SK-N-SH treated with all-trans-retinoic acid at 6 μM for 48 hours (cell line): ENCODE measurements at regions not wholly inside any gene's neighbourhood (a gene's known extent, or its start where the extent isn't known, plus 50 kb on each side); places are given as distances from the start of the nearest gene placed in this dataset.

Experiments
- ATAC-seq: fragments of 200-7000 bp; cut with Tn5 transposase; 3 replicates; pipeline ENCODE4 v1.9.1; 2020; ENCODE audit warnings: mild to moderate bottlenecking, moderate library complexity
- ARNTL ChIP-seq: fragments of 450-650 bp; formaldehyde crosslinking; IDR thresholded peaks from 2 replicates; pipeline ENCODE4 v1.5.0; 2020; ENCODE audit warnings: low read depth, mild to moderate bottlenecking, moderate library complexity, borderline replicate concordance
- BACH2 ChIP-seq: fragments of 250-450 bp; sonication (Bioruptor Pico); IDR thresholded peaks from 2 replicates; pipeline ENCODE4 v1.9.0; 2021; ENCODE audit warnings: mild to moderate bottlenecking, borderline replicate concordance
- CSDC2 ChIP-seq: fragments of 250-450 bp; sonication (Bioruptor Pico); IDR thresholded peaks from 2 replicates; pipeline ENCODE4 v1.5.0; 2020; ENCODE audit warnings: mild to moderate bottlenecking, moderate library complexity
- GLIS3 ChIP-seq: fragments of 250-450 bp; sonication (Bioruptor Pico); IDR thresholded peaks from 2 replicates; pipeline ENCODE4 v1.5.0; 2020; ENCODE audit warnings: mild to moderate bottlenecking, moderate library complexity
- ISL1 ChIP-seq: fragments of 250-450 bp; sonication (Bioruptor Pico); IDR thresholded peaks from 2 replicates; pipeline ENCODE4 v2.1.2; 2022; ENCODE audit warnings: mild to moderate bottlenecking, moderate library complexity
- OSR1 ChIP-seq: fragments of 250-450 bp; sonication (Bioruptor Pico); IDR thresholded peaks from 2 replicates; pipeline ENCODE4 v1.8.0; 2022; ENCODE audit warnings: moderate library complexity, mild to moderate bottlenecking, inconsistent platforms
- PPARA ChIP-seq: fragments of 250-450 bp; sonication (Bioruptor Pico); IDR thresholded peaks from 2 replicates; pipeline ENCODE4 v1.5.0; 2020; ENCODE audit warnings: mild to moderate bottlenecking, borderline replicate concordance
- RARB ChIP-seq: fragments of 250-450 bp; sonication (Bioruptor Pico); IDR thresholded peaks from 2 replicates; pipeline ENCODE4 v1.8.0; 2021; ENCODE audit warnings: mild to moderate bottlenecking, moderate library complexity
- SNAI2 ChIP-seq: fragments of 250-450 bp; sonication (Bioruptor Pico); IDR thresholded peaks from 2 replicates; pipeline ENCODE4 v1.5.0; 2020; ENCODE audit warnings: mild to moderate bottlenecking, moderate library complexity
- TCF4 ChIP-seq: fragments of 250-450 bp; sonication (Bioruptor Pico); IDR thresholded peaks from 2 replicates; pipeline ENCODE4 v1.8.0; 2021; ENCODE audit warnings: mild to moderate bottlenecking, moderate library complexity, borderline replicate concordance
- TOX ChIP-seq: fragments of 250-450 bp; sonication (Bioruptor Pico); IDR thresholded peaks from 2 replicates; pipeline ENCODE4 v1.8.0; 2021; ENCODE audit warnings: mild to moderate bottlenecking, moderate library complexity, borderline replicate concordance
- ZC3H10 ChIP-seq: fragments of 250-450 bp; sonication (Bioruptor Pico); IDR thresholded peaks from 2 replicates; pipeline ENCODE4 v1.5.1; 2021; ENCODE audit warnings: mild to moderate bottlenecking, moderate library complexity
- ZFP3 ChIP-seq: fragments of 250-450 bp; sonication (Bioruptor Pico); IDR thresholded peaks from 2 replicates; pipeline ENCODE4 v1.5.0; 2020; ENCODE audit warnings: mild to moderate bottlenecking, moderate library complexity
- ZFP30 ChIP-seq: fragments of 450-650 bp; formaldehyde crosslinking; IDR thresholded peaks from 2 replicates; pipeline ENCODE4 v1.5.0; 2022; ENCODE audit warnings: mild to moderate bottlenecking, moderate library complexity
- ZNF565 ChIP-seq: fragments of 450-650 bp; formaldehyde crosslinking; conservative IDR thresholded peaks from 2 replicates; pipeline ENCODE4 v1.5.0; 2020; ENCODE audit warnings: low read depth, mild to moderate bottlenecking, moderate library complexity
- ZNF70 ChIP-seq: fragments of 450-650 bp; formaldehyde crosslinking; IDR thresholded peaks from 2 replicates; pipeline ENCODE4 v1.5.0; 2020; ENCODE audit warnings: mild to moderate bottlenecking, moderate library complexity
- ZNF8 ChIP-seq: fragments of 450-650 bp; formaldehyde crosslinking; IDR thresholded peaks from 2 replicates; pipeline ENCODE4 v1.5.0; 2020; ENCODE audit warnings: mild to moderate bottlenecking, moderate library complexity
- TF ChIP-seq, protein P1 (sequence below): fragments of 250-450 bp; sonication (Bioruptor Pico); IDR thresholded peaks from 2 replicates; pipeline ENCODE4 v1.8.0; 2021; ENCODE audit warnings: low read depth, mild to moderate bottlenecking, moderate library complexity, borderline replicate concordance
- TF ChIP-seq, protein P2 (sequence below): fragments of 250-450 bp; sonication (Bioruptor Pico); IDR thresholded peaks from 2 replicates; pipeline ENCODE4 v1.8.0; 2020; ENCODE audit warnings: mild to moderate bottlenecking, moderate library complexity, borderline replicate concordance
- TF ChIP-seq, protein P3 (sequence below): fragments of 250-450 bp; sonication (Bioruptor Pico); IDR thresholded peaks from 2 replicates; pipeline ENCODE4 v1.5.1; 2021; ENCODE audit warnings: mild to moderate bottlenecking, moderate library complexity
- TF ChIP-seq, protein P4 (sequence below): fragments of 250-450 bp; sonication (Bioruptor Pico); IDR thresholded peaks from 2 replicates; pipeline ENCODE4 v1.5.0; 2020; ENCODE audit warnings: mild to moderate bottlenecking, moderate library complexity
- TF ChIP-seq, protein P5 (sequence below): fragments of 250-450 bp; sonication (Bioruptor Pico); IDR thresholded peaks from 2 replicates; pipeline ENCODE4 v1.5.1; 2020; ENCODE audit warnings: low read depth, mild to moderate bottlenecking, moderate library complexity

DNA sequence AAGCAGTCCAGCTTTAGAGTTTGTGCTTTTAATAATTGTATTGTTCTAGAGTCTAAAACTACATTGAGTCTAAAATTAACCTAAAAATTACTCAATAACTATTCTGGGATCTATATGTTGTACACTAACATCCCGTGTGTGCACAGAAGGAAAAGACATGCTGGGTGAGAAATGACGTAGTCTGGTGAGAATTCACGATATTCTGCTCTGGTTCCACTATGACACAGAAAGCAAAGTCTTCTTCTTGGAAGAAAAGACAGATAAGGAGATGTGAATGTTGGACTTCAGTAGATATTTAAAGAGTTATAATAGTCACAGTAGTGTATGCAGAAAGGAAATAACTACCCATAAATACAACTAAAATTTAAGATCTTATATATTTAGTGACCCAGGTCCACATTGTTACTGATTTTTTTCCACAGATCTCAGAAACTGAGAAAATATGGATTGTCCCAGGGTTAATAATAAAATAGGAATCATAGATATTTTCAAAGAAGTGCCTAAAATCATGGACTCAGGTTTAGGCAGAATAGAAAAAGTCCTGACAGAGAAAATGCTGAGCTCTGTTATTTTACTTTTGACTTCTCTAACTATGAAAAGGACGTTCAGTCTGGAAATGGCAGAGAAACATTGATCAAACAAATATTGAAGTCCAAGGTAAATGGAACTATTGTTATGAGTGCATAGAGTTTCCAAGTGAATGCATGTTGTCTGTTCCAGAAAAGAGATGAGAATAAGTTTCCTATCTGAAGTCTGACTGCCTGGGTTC lies 170.7 kb downstream of the ANKRD50 start:
- no peak for ATAC-seq
- TF ChIP-seq, protein P1, sequence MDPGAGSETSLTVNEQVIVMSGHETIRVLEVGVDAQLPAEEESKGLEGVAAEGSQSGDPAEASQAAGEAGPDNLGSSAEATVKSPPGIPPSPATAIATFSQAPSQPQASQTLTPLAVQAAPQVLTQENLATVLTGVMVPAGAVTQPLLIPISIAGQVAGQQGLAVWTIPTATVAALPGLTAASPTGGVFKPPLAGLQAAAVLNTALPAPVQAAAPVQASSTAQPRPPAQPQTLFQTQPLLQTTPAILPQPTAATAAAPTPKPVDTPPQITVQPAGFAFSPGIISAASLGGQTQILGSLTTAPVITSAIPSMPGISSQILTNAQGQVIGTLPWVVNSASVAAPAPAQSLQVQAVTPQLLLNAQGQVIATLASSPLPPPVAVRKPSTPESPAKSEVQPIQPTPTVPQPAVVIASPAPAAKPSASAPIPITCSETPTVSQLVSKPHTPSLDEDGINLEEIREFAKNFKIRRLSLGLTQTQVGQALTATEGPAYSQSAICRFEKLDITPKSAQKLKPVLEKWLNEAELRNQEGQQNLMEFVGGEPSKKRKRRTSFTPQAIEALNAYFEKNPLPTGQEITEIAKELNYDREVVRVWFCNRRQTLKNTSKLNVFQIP (CRISPR knock-in tag) = no peak
- TF ChIP-seq, protein P2, sequence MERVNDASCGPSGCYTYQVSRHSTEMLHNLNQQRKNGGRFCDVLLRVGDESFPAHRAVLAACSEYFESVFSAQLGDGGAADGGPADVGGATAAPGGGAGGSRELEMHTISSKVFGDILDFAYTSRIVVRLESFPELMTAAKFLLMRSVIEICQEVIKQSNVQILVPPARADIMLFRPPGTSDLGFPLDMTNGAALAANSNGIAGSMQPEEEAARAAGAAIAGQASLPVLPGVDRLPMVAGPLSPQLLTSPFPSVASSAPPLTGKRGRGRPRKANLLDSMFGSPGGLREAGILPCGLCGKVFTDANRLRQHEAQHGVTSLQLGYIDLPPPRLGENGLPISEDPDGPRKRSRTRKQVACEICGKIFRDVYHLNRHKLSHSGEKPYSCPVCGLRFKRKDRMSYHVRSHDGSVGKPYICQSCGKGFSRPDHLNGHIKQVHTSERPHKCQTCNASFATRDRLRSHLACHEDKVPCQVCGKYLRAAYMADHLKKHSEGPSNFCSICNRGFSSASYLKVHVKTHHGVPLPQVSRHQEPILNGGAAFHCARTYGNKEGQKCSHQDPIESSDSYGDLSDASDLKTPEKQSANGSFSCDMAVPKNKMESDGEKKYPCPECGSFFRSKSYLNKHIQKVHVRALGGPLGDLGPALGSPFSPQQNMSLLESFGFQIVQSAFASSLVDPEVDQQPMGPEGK = no peak

DNA sequence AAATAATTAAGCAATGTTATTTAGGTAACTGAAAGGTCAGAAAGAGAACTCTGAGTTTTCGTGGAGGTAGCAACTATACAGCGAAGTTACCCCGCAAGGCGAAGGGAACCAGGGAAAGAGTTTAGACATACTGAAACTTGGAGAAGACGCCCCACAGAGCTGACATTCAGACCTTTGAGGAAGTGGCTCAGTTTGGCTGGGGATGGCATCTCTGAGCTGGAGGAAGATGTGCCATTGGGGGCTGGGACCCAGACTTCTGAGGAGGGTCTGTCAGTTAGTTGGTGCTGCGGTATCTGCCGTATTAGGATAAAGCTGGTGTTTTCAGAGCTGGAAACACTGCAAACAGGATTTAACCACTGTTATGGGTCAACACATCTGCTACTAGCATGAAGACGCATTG lies 156.6 kb downstream of the ANKRD50 start:
- ATAC-seq = no peak
- TF ChIP-seq RARB (no peak), ZC3H10 (no peak), TCF4 (CRISPR knock-in tag) (no peak), BACH2 (no peak), GLIS3 (no peak), ZNF8 (CRISPR knock-in tag) (no peak), OSR1 (CRISPR knock-in tag) (no peak), CSDC2 (CRISPR knock-in tag) (no peak), ZFP3 (no peak), ARNTL (no peak), ZNF565 (CRISPR knock-in tag) (no peak), PPARA (CRISPR knock-in tag) (no peak)
- TF ChIP-seq, protein P3, sequence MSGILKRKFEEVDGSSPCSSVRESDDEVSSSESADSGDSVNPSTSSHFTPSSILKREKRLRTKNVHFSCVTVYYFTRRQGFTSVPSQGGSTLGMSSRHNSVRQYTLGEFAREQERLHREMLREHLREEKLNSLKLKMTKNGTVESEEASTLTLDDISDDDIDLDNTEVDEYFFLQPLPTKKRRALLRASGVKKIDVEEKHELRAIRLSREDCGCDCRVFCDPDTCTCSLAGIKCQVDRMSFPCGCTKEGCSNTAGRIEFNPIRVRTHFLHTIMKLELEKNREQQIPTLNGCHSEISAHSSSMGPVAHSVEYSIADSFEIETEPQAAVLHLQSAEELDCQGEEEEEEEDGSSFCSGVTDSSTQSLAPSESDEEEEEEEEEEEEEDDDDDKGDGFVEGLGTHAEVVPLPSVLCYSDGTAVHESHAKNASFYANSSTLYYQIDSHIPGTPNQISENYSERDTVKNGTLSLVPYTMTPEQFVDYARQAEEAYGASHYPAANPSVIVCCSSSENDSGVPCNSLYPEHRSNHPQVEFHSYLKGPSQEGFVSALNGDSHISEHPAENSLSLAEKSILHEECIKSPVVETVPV = no peak
- TF ChIP-seq, protein P1 (CRISPR knock-in tag) = no peak
- TF ChIP-seq, all 23 proteins: peak for 0

DNA sequence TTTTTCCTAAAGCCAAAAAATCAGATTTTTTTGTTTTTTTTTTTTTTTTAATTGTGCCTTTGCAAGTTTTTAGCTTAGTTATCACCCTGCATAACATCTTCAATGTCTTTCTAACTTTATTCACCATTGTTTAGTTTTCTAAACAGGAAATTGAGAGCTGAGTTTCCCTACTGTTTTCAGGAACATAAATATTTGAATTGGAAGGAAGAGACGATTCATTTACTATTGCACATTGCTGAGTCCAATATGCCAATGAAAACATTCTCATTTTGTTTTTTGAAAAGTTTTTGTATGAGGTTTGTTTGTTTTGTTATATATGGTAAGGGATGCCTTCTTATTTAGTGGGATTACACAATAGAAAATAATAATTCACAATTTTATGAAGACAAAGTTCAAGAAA lies 148.4 kb downstream of the ANKRD50 start:
- no peak for ATAC-seq
- TF ChIP-seq ZNF70 (no peak), ZFP30 (CRISPR knock-in tag) (no peak), ISL1 (no peak), GLIS3 (no peak), RARB (no peak), OSR1 (CRISPR knock-in tag) (no peak), TOX (CRISPR knock-in tag) (no peak), BACH2 (no peak), ZFP3 (no peak), ZC3H10 (no peak), PPARA (CRISPR knock-in tag) (no peak), TCF4 (CRISPR knock-in tag) (no peak), SNAI2 (CRISPR knock-in tag) (no peak)
- TF ChIP-seq, protein P1 (CRISPR knock-in tag) = no peak

DNA sequence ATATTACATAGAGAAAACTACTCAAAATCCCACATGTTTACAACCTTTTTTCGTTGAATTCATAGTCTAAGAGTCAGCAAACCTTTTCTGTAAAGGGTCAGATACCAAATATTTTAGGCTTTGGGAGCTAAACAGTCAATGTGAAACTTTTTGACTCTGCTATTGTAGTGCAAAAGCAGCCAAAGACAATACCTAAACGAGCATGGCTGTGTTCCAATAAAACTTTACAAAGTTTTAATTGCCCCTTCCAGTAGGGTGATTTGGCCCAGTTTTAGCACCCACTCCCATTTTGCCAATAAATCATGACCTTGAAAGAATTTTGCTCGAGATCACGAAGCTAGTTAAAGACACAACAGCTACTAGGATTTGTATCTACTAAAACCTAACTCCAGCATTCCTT lies 147.2 kb downstream of the ANKRD50 start:
- TF ChIP-seq, protein P2 = no peak
- TF ChIP-seq ZNF565 (CRISPR knock-in tag) (no peak), ZNF70 (no peak), ZC3H10 (no peak), OSR1 (CRISPR knock-in tag) (no peak)
- TF ChIP-seq, protein P4, sequence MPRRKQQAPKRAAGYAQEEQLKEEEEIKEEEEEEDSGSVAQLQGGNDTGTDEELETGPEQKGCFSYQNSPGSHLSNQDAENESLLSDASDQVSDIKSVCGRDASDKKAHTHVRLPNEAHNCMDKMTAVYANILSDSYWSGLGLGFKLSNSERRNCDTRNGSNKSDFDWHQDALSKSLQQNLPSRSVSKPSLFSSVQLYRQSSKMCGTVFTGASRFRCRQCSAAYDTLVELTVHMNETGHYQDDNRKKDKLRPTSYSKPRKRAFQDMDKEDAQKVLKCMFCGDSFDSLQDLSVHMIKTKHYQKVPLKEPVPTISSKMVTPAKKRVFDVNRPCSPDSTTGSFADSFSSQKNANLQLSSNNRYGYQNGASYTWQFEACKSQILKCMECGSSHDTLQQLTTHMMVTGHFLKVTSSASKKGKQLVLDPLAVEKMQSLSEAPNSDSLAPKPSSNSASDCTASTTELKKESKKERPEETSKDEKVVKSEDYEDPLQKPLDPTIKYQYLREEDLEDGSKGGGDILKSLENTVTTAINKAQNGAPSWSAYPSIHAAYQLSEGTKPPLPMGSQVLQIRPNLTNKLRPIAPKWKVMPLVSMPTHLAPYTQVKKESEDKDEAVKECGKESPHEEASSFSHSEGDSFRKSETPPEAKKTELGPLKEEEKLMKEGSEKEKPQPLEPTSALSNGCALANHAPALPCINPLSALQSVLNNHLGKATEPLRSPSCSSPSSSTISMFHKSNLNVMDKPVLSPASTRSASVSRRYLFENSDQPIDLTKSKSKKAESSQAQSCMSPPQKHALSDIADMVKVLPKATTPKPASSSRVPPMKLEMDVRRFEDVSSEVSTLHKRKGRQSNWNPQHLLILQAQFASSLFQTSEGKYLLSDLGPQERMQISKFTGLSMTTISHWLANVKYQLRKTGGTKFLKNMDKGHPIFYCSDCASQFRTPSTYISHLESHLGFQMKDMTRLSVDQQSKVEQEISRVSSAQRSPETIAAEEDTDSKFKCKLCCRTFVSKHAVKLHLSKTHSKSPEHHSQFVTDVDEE = no peak
- TF ChIP-seq, protein P5, sequence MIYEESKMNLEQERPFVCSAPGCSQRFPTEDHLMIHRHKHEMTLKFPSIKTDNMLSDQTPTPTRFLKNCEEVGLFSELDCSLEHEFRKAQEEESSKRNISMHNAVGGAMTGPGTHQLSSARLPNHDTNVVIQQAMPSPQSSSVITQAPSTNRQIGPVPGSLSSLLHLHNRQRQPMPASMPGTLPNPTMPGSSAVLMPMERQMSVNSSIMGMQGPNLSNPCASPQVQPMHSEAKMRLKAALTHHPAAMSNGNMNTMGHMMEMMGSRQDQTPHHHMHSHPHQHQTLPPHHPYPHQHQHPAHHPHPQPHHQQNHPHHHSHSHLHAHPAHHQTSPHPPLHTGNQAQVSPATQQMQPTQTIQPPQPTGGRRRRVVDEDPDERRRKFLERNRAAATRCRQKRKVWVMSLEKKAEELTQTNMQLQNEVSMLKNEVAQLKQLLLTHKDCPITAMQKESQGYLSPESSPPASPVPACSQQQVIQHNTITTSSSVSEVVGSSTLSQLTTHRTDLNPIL = no peak
- ATAC-seq = no peak
